Endothelial cell (in vitro differentiated cells): ENCODE measurements at regions not wholly inside any gene's neighbourhood (a gene's known extent, or its start where the extent isn't known, plus 50 kb on each side); places are given as distances from the start of the nearest gene placed in this dataset.

Source experiments
- DNase-seq: peaks from one replicate; pipeline ENCODE4 v3.0.0; 2021; ENCODE audit warnings: low spot score
- H3K27ac Mint-ChIP-seq: one replicate; pipeline ENCODE4 v1.8.0; 2021; ENCODE audit warnings: mixed read lengths, inconsistent platforms; ENCODE audit not compliant: unreplicated experiment
- H3K27me3 Mint-ChIP-seq: one replicate; pipeline ENCODE4 v1.8.0; 2021; ENCODE audit warnings: mild to moderate bottlenecking, moderate library complexity, mixed read lengths, inconsistent platforms; ENCODE audit not compliant: unreplicated experiment
- H3K36me3 Mint-ChIP-seq: one replicate; pipeline ENCODE4 v1.8.0; 2021; ENCODE audit warnings: mild to moderate bottlenecking, low read depth, mixed read lengths, inconsistent platforms; ENCODE audit not compliant: unreplicated experiment
- H3K4me1 Mint-ChIP-seq: one replicate; pipeline ENCODE4 v1.8.0; 2021; ENCODE audit warnings: mild to moderate bottlenecking, mixed read lengths, inconsistent platforms; ENCODE audit not compliant: unreplicated experiment
- H3K4me3 Mint-ChIP-seq: one replicate; pipeline ENCODE4 v1.8.0; 2021; ENCODE audit warnings: mild to moderate bottlenecking, mixed read lengths, inconsistent platforms; ENCODE audit not compliant: unreplicated experiment
- H3K9me3 Mint-ChIP-seq: one replicate; pipeline ENCODE4 v1.8.0; 2021; ENCODE audit warnings: mixed read lengths, inconsistent platforms; ENCODE audit not compliant: unreplicated experiment
- TF ChIP-seq, protein P1 (sequence below): fragments of 200-600 bp; sonication (generic); IDR thresholded peaks from one replicate; pipeline ENCODE4 v1.5.0; 2021; ENCODE audit warnings: antibody characterized with exemption; ENCODE audit not compliant: unreplicated experiment

DNA sequence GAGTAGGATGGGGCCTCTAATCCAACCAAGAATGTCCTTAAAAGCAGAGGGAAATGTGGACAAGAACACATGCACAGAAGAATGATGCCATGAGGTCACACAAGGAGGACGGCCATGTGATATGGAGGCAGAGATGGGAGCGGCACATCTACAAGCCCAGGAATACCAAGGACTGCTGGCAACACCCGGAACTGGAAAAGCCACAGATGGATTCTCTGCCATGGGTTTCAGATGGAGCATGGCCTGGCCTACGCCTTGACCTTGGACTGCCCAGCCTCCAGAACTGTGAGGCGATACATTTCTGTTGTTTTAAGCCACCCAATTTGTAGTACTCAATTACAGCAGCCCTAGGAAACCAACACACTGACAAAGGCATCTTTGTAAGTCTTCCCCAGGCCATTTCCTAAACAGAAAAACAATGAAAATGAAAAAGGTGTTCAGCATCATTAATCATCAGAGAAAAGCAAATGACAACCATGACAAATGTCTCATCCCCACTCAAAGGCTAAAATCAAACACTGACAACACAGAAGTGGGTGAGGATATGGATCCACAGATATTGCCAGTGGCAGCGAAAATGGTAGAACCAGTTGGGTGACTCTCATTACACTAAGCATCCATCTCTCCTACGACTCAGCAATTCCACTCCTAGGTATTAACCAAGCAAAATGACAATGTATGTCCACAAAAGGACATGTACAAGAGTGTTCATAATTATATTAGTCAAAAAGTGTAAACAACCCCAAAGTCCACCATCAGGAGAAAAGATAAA lies 76.9 kb upstream of the CNEP1R1 start:
- Mint-ChIP-seq H3K27me3 (no peaks in the 10 kb centered on the region), H3K36me3 (no peaks in the 10 kb centered on the region), H3K4me3 (no peak overlapping the region), H3K27ac (no peak overlapping the region), H3K4me1 (no peaks in the 10 kb centered on the region), H3K9me3 (no peaks in the 10 kb centered on the region)
- TF ChIP-seq, protein P1, sequence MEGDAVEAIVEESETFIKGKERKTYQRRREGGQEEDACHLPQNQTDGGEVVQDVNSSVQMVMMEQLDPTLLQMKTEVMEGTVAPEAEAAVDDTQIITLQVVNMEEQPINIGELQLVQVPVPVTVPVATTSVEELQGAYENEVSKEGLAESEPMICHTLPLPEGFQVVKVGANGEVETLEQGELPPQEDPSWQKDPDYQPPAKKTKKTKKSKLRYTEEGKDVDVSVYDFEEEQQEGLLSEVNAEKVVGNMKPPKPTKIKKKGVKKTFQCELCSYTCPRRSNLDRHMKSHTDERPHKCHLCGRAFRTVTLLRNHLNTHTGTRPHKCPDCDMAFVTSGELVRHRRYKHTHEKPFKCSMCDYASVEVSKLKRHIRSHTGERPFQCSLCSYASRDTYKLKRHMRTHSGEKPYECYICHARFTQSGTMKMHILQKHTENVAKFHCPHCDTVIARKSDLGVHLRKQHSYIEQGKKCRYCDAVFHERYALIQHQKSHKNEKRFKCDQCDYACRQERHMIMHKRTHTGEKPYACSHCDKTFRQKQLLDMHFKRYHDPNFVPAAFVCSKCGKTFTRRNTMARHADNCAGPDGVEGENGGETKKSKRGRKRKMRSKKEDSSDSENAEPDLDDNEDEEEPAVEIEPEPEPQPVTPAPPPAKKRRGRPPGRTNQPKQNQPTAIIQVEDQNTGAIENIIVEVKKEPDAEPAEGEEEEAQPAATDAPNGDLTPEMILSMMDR = no peak
- no peak for DNase-seq

DNA sequence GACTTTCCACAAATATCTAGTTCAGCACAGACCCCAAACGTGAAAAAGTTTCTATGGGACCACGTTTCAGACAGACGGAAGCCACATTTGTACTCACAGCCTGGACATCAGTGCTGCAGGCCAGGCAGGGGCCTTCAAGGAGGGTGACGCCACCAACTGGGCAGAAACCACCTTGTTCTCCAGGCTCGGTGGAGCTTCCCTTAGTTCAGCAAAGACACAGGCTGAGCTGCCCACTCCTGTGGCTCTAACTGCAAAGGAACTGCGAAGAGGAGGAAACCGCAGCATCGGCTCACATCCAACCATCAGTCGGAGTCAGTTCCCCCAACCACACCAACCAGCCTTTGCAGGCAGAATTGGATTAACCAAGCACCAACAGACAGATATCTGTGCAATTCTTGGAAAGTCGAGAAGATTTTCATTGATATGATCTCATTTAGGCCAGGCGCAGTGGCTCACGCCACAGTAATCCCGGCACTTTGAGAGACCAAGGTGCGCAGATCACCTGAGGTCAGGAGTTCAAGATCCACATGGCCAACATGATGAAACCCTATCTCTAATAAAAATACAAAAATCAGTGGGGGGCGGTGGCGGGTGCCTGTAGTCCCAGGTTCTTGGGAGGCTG lies 73.3 kb upstream of the CNEP1R1 start:
- no peaks in the 10 kb centered on the region for H3K9me3 Mint-ChIP-seq
- DNase-seq = no peak
- no peaks in the 10 kb centered on the region for H3K36me3 Mint-ChIP-seq
- no peak overlapping the region for H3K4me3 Mint-ChIP-seq
- TF ChIP-seq, protein P1 = no peak
- no peaks in the 10 kb centered on the region for H3K4me1 Mint-ChIP-seq
- H3K27ac Mint-ChIP-seq = no peak overlapping the region
- no peaks in the 10 kb centered on the region for H3K27me3 Mint-ChIP-seq

DNA sequence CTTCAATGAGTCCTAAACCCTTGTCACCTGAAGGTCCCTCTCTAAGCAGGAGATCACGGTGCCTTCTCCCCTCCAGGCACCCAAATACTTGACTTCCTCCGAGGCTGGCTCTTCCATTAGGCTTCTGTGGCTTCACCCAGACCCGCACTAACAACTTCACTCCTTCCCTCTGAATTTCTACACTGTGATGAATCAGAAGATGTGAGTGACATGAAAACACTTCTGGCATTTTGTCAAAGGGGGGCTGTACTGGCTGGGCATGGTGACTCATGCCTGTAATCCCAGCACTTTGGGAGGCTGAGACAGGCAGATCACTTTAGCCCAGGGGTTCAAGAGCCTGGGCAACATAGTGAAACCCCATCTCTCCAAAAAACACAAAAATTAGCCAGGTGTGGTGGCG lies 72.6 kb upstream of the CNEP1R1 start:
- Mint-ChIP-seq H3K4me1 (no peaks in the 10 kb centered on the region), H3K27me3 (no peaks in the 10 kb centered on the region), H3K9me3 (no peaks in the 10 kb centered on the region), H3K27ac (no peak overlapping the region), H3K4me3 (no peak overlapping the region), H3K36me3 (no peaks in the 10 kb centered on the region)
- DNase-seq = no peak
- TF ChIP-seq, protein P1 = no peak

DNA sequence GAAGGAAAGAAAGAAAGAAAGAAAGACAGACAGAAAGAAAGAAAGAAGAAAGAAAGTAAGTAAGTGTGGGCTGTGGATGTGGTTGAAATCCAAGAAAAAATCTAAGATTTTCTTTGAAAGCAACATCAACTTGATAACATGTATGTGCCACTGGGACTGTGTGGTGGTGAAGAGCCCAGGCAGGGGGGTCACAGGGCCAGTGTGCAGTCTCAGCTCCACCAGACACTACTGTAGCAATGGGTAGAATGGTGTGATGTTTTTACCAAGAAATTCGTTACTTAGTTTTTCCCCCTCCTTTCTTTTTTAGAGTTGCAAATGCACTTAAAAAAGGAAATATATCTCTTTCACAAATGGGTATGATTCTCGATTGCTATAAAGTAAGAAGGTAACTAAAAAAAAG lies 71.9 kb upstream of the CNEP1R1 start:
- Mint-ChIP-seq H3K4me1 (peaks cover 3% of the 10 kb centered on the region), H3K27me3 (no peaks in the 10 kb centered on the region), H3K27ac (no peak overlapping the region), H3K36me3 (no peaks in the 10 kb centered on the region), H3K9me3 (no peaks in the 10 kb centered on the region), H3K4me3 (no peak overlapping the region)
- TF ChIP-seq, protein P1 = no peak
- DNase-seq = no peak

DNA sequence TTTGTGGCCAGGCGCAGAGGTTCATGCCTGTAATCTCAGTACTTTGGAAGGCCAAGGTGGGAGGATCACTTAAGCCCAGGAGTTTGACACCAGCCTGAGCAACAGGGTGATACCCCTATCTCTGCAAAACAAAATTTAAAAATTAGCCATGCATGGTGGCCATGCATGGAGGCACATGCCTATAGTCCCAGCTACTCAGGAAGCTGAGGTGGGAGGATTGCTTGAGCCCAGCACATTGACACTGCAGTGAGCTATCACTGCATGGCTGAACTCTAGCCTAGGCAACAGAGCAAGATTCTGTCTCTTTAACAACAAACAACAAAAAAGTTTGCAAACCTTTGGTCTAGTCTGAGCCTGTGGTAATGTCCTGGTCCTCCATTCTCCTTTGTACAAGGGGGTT lies 69.2 kb upstream of the CNEP1R1 start:
- H3K36me3 Mint-ChIP-seq = no peaks in the 10 kb centered on the region
- H3K4me1 Mint-ChIP-seq = peaks cover 5% of the 10 kb centered on the region
- no peak for DNase-seq
- TF ChIP-seq, protein P1 = no peak
- no peak overlapping the region for H3K27ac Mint-ChIP-seq
- H3K9me3 Mint-ChIP-seq = no peaks in the 10 kb centered on the region
- H3K4me3 Mint-ChIP-seq = no peak overlapping the region
- H3K27me3 Mint-ChIP-seq = no peaks in the 10 kb centered on the region
